ENCODE measurements at regions not wholly inside any gene's neighbourhood (a gene's known extent, or its start where the extent isn't known, plus 50 kb on each side); places are given as distances from the start of the nearest gene placed in this dataset.

- ATAC-seq (no peak), DNase-seq (ENCODE audit: low spot score) (no peak)
- ChIA-PET CTCF (no interaction called here), POLR2A (no interaction called here)
- H3K9me3 Mint-ChIP-seq: peaks cover 26% of the 10 kb centered on the region
- H3K4me1 Mint-ChIP-seq: peaks cover 33% of the 10 kb centered on the region
- no peak overlapping the region for H3K4me3 Mint-ChIP-seq
- no peaks in the 10 kb centered on the region for H3K27me3 Mint-ChIP-seq (ENCODE audit: low read depth)
- H3K36me3 Mint-ChIP-seq: peaks cover 9% of the 10 kb centered on the region
- H3K27ac Mint-ChIP-seq: no peak overlapping the region
- TF ChIP-seq MYBL2 (CRISPR knock-in tag; IDR thresholded peaks at IDR 0.05) (no peak), HMGA2 (CRISPR knock-in tag; IDR thresholded peaks at IDR 0.05) (no peak), USF2 (CRISPR knock-in tag; IDR thresholded peaks at IDR 0.05) (no peak), ZNF512 (CRISPR knock-in tag; IDR thresholded peaks at IDR 0.05; ENCODE audit: borderline replicate concordance) (no peak), E2F4 (CRISPR knock-in tag; IDR thresholded peaks at IDR 0.05; ENCODE audit: borderline replicate concordance, low read depth) (no peak), IRF2 (CRISPR knock-in tag; IDR thresholded peaks at IDR 0.05; ENCODE audit: borderline replicate concordance, low read depth) (no peak), JUN (CRISPR knock-in tag; IDR thresholded peaks at IDR 0.05) (no peak), CBFB (CRISPR knock-in tag; IDR thresholded peaks at IDR 0.05; ENCODE audit: low read depth) (no peak), ZNF263 (CRISPR knock-in tag; IDR thresholded peaks at IDR 0.05; ENCODE audit: low read depth) (no peak), STAT6 (CRISPR knock-in tag; conservative IDR thresholded peaks at IDR 0.05; ENCODE audit: low read depth) (no peak), E2F5 (CRISPR knock-in tag; IDR thresholded peaks at IDR 0.05) (no peak), ERG (CRISPR knock-in tag; IDR thresholded peaks at IDR 0.05) (no peak), MAX (CRISPR knock-in tag; IDR thresholded peaks at IDR 0.05) (no peak), SOX15 (CRISPR knock-in tag; IDR thresholded peaks at IDR 0.05) (no peak), JAZF1 (CRISPR knock-in tag; IDR thresholded peaks at IDR 0.05) (no peak)
These were observed 472.5 kb downstream of the COG6 start for GRCh38 chr13:40127925-40128324.

- Mint-ChIP-seq H3K36me3 (peaks cover 9% of the 10 kb centered on the region), H3K4me1 (peaks cover 24% of the 10 kb centered on the region), H3K27me3 (ENCODE audit: low read depth) (no peaks in the 10 kb centered on the region), H3K9me3 (peaks cover 26% of the 10 kb centered on the region), H3K27ac (no peak overlapping the region), H3K4me3 (no peak overlapping the region)
- ChIA-PET POLR2A (no interaction called here), CTCF (interaction anchor here (0.6 kb wide), 1 partner anchor 555 kb away, joined by 4 read pairs; no protein-coding TSS in a partner anchor)
- ATAC-seq (no peak), DNase-seq (ENCODE audit: low spot score) (no peak)
- no peak for TF ChIP-seq USF2 (CRISPR knock-in tag; IDR thresholded peaks at IDR 0.05)
- TF ChIP-seq TEAD4 (CRISPR knock-in tag; IDR thresholded peaks at IDR 0.05): no peak
- TF ChIP-seq NFYB (CRISPR knock-in tag; conservative IDR thresholded peaks at IDR 0.05; ENCODE audit: low read depth): no peak
- no peak for TF ChIP-seq ZNF121 (CRISPR knock-in tag; IDR thresholded peaks at IDR 0.05)
- no peak for TF ChIP-seq SMAD3 (CRISPR knock-in tag; IDR thresholded peaks at IDR 0.05; ENCODE audit: borderline replicate concordance)
- TF ChIP-seq MXD4 (CRISPR knock-in tag; IDR thresholded peaks at IDR 0.05; ENCODE audit: borderline replicate concordance): no peak
- TF ChIP-seq ZNF281 (CRISPR knock-in tag; IDR thresholded peaks at IDR 0.05): no peak
These were observed 474.0 kb downstream of the COG6 start for GRCh38 chr13:40129467-40129866.
